22Rv1 (cell line): ENCODE measurements at regions not wholly inside any gene's neighbourhood (a gene's known extent, or its start where the extent isn't known, plus 50 kb on each side); places are given as distances from the start of the nearest gene placed in this dataset.

Source experiments
- H3K27ac ChIP-seq: fragments of 450-650 bp; 2 replicates; pipeline ENCODE4 v1.5.1; 2017
- CTCF ChIP-seq: fragments of 450-650 bp; IDR thresholded peaks from 2 replicates; pipeline ENCODE4 v1.5.1; 2017; ENCODE audit warnings: mild to moderate bottlenecking
- ZFX ChIP-seq: fragments of 450-650 bp; IDR thresholded peaks from 2 replicates; pipeline ENCODE4 v1.6.1; 2017; ENCODE audit warnings: antibody characterized with exemption, borderline replicate concordance

- TF ChIP-seq CTCF (no peak), ZFX (no peak)
- H3K27ac ChIP-seq, result no peak overlapping the region
These were observed 1028.0 kb downstream of the UQCRFS1 start for GRCh38 chr19:28184997-28185396.

GRCh38 chr19:28176193-28176592 is 1036.8 kb downstream of the UQCRFS1 start:
- TF ChIP-seq CTCF (no peak), ZFX (no peak)
- H3K27ac ChIP-seq, result no peak overlapping the region

GRCh38 chr19:28171983-28172382 is 1041.0 kb downstream of the UQCRFS1 start:
- TF ChIP-seq CTCF (no peak), ZFX (no peak)
- no peak overlapping the region for H3K27ac ChIP-seq

- H3K27ac ChIP-seq, result peak overlapping the region; percentile 52
- TF ChIP-seq CTCF, result no peak
- TF ChIP-seq ZFX, result no peak
These were observed 1042.9 kb downstream of the UQCRFS1 start for GRCh38 chr19:28170066-28170465.

GRCh38 chr19:28169168-28169887 is 1043.6 kb downstream of the UQCRFS1 start:
- H3K27ac ChIP-seq, result peak overlapping the region; percentile 52
- TF ChIP-seq ZFX (no peak), CTCF (no peak)

- H3K27ac ChIP-seq, result peak overlapping the region; percentile 52
- TF ChIP-seq CTCF (no peak), ZFX (no peak)
These were observed 1044.4 kb downstream of the UQCRFS1 start for GRCh38 chr19:28168557-28168956.

- TF ChIP-seq ZFX (no peak), CTCF (no peak)
- no peak overlapping the region for H3K27ac ChIP-seq
These were observed 1046.9 kb downstream of the UQCRFS1 start for GRCh38 chr19:28166025-28166424.
